HUES64 (cell line): ENCODE measurements at regions not wholly inside any gene's neighbourhood (a gene's known extent, or its start where the extent isn't known, plus 50 kb on each side); places are given as distances from the start of the nearest gene placed in this dataset.

Experiments used
- H3K27ac ChIP-seq: 2 replicates; pipeline ENCODE4 v1.7.0; 2013; ENCODE audit warnings: low read depth, low read length, inconsistent platforms
- H3K27me3 ChIP-seq: 2 replicates; pipeline ENCODE4 v1.6.1; 2013; ENCODE audit warnings: mild to moderate bottlenecking, low read length; ENCODE audit not compliant: insufficient read depth
- H3K36me3 ChIP-seq: 2 replicates; pipeline ENCODE4 v1.6.1; 2013; ENCODE audit warnings: mild to moderate bottlenecking, low read length; ENCODE audit not compliant: insufficient read depth
- H3K4me1 ChIP-seq: 2 replicates; pipeline ENCODE4 v1.6.1; 2013; ENCODE audit warnings: mild to moderate bottlenecking, low read length, moderate library complexity; ENCODE audit not compliant: insufficient read depth
- H3K4me3 ChIP-seq: 2 replicates; pipeline ENCODE4 v1.5.1; 2013; ENCODE audit warnings: mild to moderate bottlenecking, low read length, moderate library complexity
- H3K9ac ChIP-seq: 2 replicates; pipeline ENCODE4 v1.6.1; 2013; ENCODE audit warnings: mild to moderate bottlenecking, low read depth, low read length
- H3K9me3 ChIP-seq: 2 replicates; pipeline ENCODE4 v1.6.1; 2013; ENCODE audit warnings: low read depth, low read length; ENCODE audit not compliant: insufficient read depth
- WGBS: fragments of 150-250, 120-280 bp; methylation state at CpG from one replicate; pipeline ENCODE4 v1.1.7; 2013; ENCODE audit warnings: missing lambda C conversion rate; 5-methylcytosine and 5-hydroxymethylcytosine counted together

DNA sequence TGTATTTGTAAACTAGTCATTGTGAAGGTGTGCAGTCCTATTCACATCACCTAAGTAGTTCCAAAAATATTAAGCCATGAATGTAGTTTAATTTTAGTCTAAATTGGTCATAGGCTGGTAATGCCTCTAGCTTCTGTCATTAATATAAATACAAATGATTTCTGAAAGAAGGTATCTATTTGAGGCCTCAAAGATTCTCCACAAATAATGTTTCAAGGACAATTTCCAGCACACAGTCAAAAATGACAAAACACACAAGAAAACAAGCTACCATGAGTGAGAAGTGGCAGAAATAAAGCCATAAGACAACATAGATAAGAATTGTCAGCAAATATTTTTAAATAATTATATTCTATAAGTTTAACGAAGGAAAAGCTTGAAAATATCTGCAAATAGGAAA is 66.7 kb upstream of the PDK4 start:
- H3K4me1 ChIP-seq, result no peaks in the 10 kb centered on the region
- no peaks in the 10 kb centered on the region for H3K27me3 ChIP-seq
- H3K27ac ChIP-seq, result no peak overlapping the region
- H3K9ac ChIP-seq, result no peak overlapping the region
- H3K4me3 ChIP-seq, result no peak overlapping the region
- no CpG with 5 or more reads among the region's 1 CpG for WGBS
- 0 out of 2 replicates have a peak, but pooled peaks cover 3% of the 10 kb centered on the region for H3K9me3 ChIP-seq
- no peaks in the 10 kb centered on the region for H3K36me3 ChIP-seq

DNA sequence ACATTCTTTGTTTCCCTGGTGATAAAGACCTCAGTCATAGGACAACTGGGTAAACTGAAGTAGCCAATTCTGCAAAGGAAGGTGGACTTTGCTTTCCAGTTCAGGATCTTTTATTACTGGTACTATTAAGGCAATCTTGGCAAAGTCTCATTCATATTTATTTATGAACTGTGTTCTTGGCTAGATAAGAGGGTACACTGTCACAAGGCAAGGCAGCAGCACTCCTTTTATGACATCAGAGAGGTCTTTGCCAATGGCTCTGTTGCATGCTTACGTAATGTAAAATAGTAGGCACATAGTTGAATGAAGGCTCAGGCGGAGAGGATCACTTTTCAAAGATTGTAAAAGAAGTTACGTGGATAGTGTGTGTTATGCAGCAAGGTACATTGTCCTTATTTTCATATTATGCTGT is 63.7 kb upstream of the PDK4 start:
- no peak overlapping the region for H3K27ac ChIP-seq
- H3K4me1 ChIP-seq, result no peaks in the 10 kb centered on the region
- H3K4me3 ChIP-seq, result no peak overlapping the region
- 93% methylated on average over 3 of the region's 3 CpGs for WGBS
- H3K9ac ChIP-seq, result no peak overlapping the region
- no peaks in the 10 kb centered on the region for H3K27me3 ChIP-seq
- H3K9me3 ChIP-seq, result 0 out of 2 replicates have a peak, but pooled peaks cover 3% of the 10 kb centered on the region
- no peaks in the 10 kb centered on the region for H3K36me3 ChIP-seq

DNA sequence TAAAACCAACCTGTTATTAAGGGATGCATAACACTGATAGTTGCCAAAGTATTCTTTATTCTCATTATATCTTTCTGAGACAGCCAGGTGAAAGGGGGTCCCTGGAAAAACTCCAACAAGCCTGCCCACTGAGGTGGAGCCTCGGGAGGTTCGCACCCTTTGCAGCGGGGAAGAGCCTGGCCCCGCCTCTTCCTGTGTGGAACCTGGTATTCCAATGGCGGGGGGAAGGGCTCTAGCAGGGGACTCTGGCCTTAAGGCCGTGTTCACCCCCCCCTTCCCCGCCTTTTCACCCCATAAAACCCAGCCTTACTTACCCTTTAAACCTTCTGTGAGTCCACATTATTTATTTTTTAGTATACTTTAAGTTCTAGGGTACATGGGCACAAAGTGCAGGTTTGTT is 62.4 kb upstream of the PDK4 start:
- Histone ChIP-seq H3K27me3 (no peaks in the 10 kb centered on the region), H3K4me3 (no peak overlapping the region), H3K27ac (no peak overlapping the region), H3K4me1 (no peaks in the 10 kb centered on the region), H3K9ac (no peak overlapping the region), H3K9me3 (0 out of 2 replicates have a peak, but pooled peaks cover 2% of the 10 kb centered on the region), H3K36me3 (no peaks in the 10 kb centered on the region)
- WGBS, result 81% methylated on average over 7 of the region's 7 CpGs

DNA sequence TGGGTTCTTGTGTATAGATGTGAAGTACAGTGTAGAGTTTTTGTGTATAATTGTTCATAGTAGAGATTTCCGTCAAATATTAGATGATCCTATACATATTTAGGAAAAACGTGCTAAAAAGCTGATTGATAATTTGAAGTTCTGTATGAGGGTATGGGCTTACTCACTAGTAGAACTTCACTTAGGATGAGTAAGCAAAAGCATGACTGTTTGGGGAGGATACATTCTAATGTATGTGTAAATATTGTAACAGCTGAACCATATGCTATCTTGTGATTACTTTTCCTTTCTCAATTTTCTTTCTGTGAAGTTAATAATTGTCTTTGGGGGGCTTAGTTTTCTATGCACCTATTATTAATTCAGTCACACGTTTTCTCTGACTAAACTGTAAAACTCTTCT is 53.2 kb upstream of the PDK4 start:
- no peak overlapping the region for H3K27ac ChIP-seq
- no peaks in the 10 kb centered on the region for H3K27me3 ChIP-seq
- 61% methylated on average over 3 of the region's 3 CpGs for WGBS

DNA sequence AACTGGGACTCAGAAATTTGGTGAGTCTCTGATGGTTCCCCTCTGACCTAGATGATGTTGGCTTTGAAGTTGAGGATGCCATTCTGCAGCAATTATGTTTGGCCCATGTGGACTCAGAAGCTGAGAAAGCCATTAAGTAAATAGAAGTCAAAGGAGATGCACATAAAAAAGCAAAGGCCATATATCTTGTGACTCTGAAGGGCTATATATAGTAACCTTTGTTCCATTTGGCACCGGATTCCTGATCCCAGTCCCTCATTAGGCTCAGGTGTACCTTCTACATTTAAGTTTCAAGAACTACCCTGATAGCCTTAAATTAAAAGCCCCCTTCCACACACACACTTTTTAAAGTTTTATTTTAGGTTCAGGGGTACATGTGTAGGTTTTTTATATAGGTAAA is 50.0 kb upstream of the PDK4 start:
- Histone ChIP-seq H3K9ac (no peak overlapping the region), H3K4me1 (no peaks in the 10 kb centered on the region), H3K4me3 (no peak overlapping the region), H3K9me3 (no peaks in the 10 kb centered on the region), H3K36me3 (no peaks in the 10 kb centered on the region), H3K27me3 (no peaks in the 10 kb centered on the region), H3K27ac (no peak overlapping the region)
- WGBS, result 100% methylated on average over 1 of the region's 1 CpG

More for the DNA sequence above, 53.2 kb upstream of the PDK4 start:
- H3K36me3 ChIP-seq, result no peaks in the 10 kb centered on the region
- no peak overlapping the region for H3K9ac ChIP-seq
- H3K9me3 ChIP-seq, result no peaks in the 10 kb centered on the region
- no peaks in the 10 kb centered on the region for H3K4me1 ChIP-seq
- H3K4me3 ChIP-seq, result no peak overlapping the region
